Erythroblast (primary cell): ENCODE measurements at regions not wholly inside any gene's neighbourhood (a gene's known extent, or its start where the extent isn't known, plus 50 kb on each side); places are given as distances from the start of the nearest gene placed in this dataset.
"Not testable (repeated sequence)": the region's sequence is repeated elsewhere in the genome, so short reads cannot be mapped to it uniquely, and the experiment has no call there.

ENCODE experiments used
- DNase-seq, 2 experiments: peaks; one replicate each; lab custom pipeline; 2025; lab: John Stamatoyannopoulos, UW
- GATA1 ChIP-seq: IDR thresholded peaks from 2 replicates; pipeline ENCODE4 v1.6.1; 2011; ENCODE audit warnings: low read depth, mild to moderate bottlenecking, control low read depth, low read length, moderate library complexity
- POLR2A ChIP-seq: IDR thresholded peaks from 2 replicates; pipeline ENCODE4 v1.6.1; 2011; ENCODE audit warnings: mild to moderate bottlenecking, low read length

DNA sequence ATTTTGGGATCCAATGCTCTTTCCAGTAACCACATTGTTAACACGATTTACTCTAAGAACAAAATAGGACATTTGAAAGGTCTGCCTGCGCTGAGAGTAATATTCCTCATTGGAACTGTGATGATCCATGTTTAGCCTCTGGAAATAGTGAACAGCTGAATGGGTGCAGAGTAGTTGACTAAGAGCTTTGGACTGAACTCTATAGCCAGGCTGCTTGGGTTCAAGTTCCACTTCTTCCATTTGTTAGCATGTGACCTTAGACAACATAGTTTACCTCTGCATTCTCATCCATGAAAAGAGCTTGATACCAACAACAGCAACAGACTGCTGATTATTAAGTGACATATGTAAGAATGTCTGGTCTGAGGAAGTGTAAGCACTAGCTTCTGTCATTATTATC is 128.3 kb upstream of the MMADHC start:
- DNase-seq, result no peak
- TF ChIP-seq POLR2A, result no peak
- TF ChIP-seq GATA1, result no peak

DNA sequence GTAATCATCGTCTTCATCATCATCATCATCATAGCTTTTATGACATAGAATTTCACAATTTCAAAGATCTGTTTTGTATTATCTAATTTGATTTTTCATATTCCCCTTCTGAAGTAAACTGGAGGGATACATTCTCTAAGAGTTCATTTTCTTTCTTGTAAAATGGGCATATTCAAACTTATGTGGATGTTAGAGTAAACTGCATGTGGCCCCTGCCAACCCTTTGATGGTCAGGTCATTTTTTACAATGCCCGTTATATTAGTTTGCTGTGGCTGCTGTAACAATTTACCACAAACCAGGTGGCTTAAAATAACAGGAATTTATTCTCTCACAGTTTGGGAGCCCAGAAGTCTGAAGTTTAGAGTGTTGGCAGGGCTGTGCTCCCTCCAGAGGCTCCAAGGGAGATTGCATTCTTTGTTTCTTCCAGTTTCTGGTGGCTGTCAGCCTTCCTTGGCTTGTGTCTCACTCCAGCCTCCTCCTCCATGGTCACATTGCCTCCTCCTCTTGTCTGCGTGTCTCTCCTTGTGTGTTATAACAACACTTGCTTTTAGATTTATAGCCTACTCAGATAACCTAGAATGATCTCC is 127.5 kb upstream of the MMADHC start:
- peak in 1 of 2 experiments; percentile 1 for DNase-seq
- TF ChIP-seq GATA1 (no peak), POLR2A (no peak)

DNA sequence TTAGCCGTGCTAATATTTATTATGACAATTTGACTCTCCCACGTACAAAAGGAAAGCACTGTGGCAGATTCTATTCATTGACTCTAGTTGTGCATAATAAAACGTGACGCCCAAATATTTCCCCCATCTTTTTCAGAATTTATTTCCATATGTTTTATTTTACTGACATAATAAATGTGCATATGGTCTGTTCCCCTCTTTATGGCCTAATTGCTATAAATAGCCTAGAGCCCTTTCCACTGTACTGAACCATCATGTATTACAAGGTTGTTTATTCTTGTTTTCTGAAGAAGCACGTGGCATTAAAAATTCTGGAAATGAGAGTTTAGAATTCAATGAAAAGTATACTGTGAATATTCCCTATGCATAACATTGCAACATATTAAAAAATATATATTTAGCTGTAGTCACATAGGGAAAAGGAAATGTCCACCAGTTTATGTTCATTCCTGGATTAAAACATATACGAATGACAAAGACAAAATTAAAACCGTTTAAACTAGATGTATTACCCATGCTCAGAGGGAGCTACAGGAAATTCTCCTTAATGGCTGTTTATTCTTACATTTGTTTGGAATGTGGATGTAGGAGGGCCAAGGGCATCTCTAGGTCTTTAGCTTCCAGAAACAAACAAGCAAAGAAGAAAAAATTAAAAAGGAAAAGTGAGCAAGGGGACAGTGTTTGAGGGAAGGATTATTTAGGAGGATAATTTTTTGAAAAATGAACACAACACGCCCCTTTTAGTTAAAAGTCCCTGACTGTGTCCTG is 122.1 kb upstream of the MMADHC start:
- DNase-seq, result no peak
- TF ChIP-seq POLR2A, result no peak
- no peak for TF ChIP-seq GATA1

GRCh38 chr2:149703281-149703680 is 115.7 kb upstream of the MMADHC start:
- TF ChIP-seq POLR2A (no peak), GATA1 (no peak)
- DNase-seq, result no peak

DNA sequence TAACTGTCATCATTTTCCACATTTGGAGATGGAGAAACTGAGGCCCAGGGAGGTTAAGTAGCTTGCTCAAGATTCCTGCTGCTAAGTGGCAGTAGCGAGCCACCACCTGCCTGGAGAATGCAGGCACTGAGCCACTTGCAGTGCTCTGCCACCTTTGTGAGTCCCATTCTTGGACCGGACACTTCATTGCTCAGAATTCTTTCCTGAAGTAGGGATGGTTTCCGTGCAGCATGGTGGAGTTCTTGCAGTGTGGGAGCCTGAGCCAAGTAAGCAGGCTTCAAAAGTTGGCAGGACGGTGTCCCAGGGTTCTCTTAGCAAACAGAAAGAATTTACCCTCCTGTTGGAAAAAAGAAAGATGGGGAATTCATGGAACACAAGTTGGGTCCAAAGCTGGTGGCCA is 115.0 kb upstream of the MMADHC start:
- DNase-seq, result no peak
- no peak for TF ChIP-seq GATA1
- no peak for TF ChIP-seq POLR2A

DNA sequence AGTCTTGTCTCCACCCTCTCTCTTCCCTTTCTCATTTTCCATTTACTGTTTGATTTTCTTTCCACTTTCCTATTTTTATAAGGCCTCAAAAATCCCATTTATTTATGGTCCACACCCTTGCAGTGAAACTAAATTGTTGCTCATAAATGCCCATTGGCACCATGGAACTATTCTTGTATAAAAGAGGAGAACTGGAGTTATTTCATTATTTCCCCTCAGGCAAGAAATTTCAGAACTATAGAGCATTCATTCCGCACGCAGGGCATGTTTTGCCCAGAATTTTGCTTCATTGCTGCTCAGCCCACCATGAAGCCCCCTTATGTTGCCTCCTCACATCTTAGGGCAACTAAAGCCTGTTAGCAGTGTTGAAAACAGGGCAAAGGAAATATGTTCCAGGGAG is 113.7 kb upstream of the MMADHC start:
- TF ChIP-seq GATA1, result no peak
- TF ChIP-seq POLR2A, result no peak
- DNase-seq, result no peak

DNA sequence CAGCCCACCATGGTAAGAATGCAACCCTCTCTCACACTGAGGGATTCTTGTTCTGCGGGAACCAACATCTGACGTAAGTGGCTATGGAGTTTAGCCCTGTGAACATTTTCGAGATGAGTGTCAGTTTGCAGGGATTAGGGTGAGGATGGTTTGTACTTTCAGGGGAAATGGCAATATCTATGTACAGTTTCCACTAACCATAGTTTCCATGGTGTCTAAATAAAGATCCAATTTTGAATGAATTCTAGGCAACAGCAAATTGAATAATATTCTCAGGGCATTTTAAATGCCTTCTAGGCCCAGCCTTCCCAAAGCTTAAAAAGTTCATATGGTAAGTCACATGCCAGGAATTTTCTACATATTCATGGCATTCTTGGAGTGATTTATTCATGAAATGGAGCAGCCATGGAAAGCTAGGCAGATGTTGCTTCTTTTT is 105.4 kb upstream of the MMADHC start:
- DNase-seq, result no peak
- no peak for TF ChIP-seq POLR2A
- no peak for TF ChIP-seq GATA1

GRCh38 chr2:149690825-149691224 is 103.2 kb upstream of the MMADHC start:
- TF ChIP-seq POLR2A (no peak), GATA1 (no peak)
- no peak for DNase-seq

DNA sequence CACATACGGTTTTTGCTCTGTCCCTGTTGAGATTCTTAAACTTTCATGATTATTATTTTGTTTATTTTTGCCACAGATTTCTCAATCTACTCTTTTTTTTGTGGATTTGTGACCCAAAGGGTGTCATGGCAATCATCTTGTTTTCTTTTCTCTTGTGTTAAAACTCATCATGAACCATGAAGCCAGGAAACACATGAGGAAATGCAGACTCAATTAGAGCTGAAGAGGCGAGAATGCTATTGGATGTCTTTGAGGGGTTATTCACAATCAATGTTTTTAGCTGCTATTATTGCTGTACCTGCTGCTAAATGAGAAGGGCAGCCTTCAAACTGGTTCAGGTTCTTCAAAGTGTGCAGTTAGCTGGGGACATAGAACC is 99.5 kb upstream of the MMADHC start:
- no peak for DNase-seq
- TF ChIP-seq POLR2A, result no peak
- TF ChIP-seq GATA1, result no peak

DNA sequence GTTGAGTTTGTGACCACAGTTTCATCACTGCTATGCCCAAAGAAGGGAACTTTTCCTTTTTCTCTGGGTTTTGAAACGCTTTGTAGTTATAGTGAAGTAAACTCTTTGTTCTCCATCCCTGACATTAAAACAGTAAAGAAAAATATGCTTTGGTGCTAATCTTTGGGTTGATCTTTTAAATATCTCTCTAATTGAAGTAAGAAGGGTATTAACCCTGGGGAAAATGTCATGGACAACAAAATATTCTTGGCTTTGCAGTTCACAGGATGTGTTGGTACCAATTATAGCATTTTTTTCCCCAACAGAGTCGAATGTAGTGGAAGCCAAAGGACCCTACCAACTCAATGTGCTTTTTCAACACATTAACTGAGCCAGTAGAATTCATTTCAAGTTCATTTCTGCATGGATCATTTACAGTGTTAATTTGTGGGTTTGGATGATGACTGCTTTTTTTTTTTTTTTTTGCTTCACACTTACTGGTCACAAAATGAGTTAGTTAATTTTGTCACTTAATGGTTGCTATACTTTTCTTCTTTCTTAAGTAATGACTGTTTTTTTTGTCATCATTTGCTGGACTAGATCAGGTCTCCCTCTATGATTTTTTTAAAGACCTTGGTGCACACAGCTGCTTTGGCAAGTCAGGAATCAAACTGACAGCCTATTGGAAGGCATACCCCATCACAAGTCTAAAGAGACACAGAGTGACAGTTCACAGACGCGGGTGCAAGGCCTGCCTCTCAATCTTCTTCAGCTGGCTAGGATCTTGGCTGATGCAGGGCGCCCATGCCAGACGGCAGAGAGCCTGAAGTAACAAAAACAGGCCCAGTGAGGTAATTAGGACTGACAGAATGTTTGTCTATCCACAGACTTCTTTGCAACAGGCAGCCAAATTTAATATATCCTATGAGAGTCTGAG is 98.8 kb upstream of the MMADHC start:
- no peak for DNase-seq
- TF ChIP-seq POLR2A, result no peak
- no peak for TF ChIP-seq GATA1

- not testable (repeated sequence) for DNase-seq
Observed at GRCh38 chr2:149685401-149685800, 97.8 kb upstream of the MMADHC start.

- no peak for TF ChIP-seq GATA1
- no peak for TF ChIP-seq POLR2A
- peak; percentile 2 to 37 for DNase-seq
Observed at GRCh38 chr2:149679286-149679685, 91.7 kb upstream of the MMADHC start.

- TF ChIP-seq GATA1 (no peak), POLR2A (no peak)
- no peak for DNase-seq
Observed at GRCh38 chr2:149677416-149677815, 89.8 kb upstream of the MMADHC start.

DNA sequence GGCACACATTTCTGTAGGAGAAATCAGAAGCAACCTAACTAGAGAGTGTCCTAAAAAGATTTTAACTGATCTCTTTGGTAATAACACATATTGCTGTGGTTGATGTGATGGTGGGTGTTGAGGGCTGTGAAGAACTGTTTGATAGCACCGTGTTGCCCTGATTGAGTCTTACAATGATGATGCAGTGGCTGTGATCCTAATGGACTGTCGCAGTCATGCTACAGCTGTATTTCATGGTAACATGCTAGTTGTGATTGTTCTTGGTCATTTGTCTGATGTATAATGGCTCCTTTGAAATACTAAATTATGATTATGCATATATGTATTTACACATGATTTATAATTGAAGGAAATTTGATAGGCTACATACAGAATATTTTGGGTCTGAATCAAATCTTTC is 82.5 kb upstream of the MMADHC start:
- TF ChIP-seq POLR2A (no peak), GATA1 (no peak)
- DNase-seq, result no peak

- DNase-seq, result no peak
- TF ChIP-seq GATA1 (no peak), POLR2A (no peak)
Observed at GRCh38 chr2:149666809-149667320, 79.3 kb upstream of the MMADHC start.
